CD4-positive, alpha-beta T cell (primary cell): ENCODE measurements at regions not wholly inside any gene's neighbourhood (a gene's known extent, or its start where the extent isn't known, plus 50 kb on each side); places are given as distances from the start of the nearest gene placed in this dataset.

Source experiments
- ATAC-seq: fragments of 200-7000 bp; cut with Tn5 transposase; one replicate; pipeline ENCODE4 v1.10.0; 2022; ENCODE audit warnings: mild to moderate bottlenecking; ENCODE audit not compliant: poor library complexity
- CTCF ChIA-PET: fragments of 350-600 bp; sonication (Branson Sonifier 250); formaldehyde crosslinking; loops from one replicate; lab custom pipeline; 2021; ENCODE audit warnings: antibody characterized with exemption, inconsistent platforms; lab: Charles Lee
- POLR2A ChIA-PET: fragments of 350-600 bp; sonication (Branson Sonifier 250); formaldehyde crosslinking; loops from one replicate; lab custom pipeline; 2021; ENCODE audit warnings: antibody characterized with exemption, inconsistent platforms; lab: Charles Lee
- DNase-seq, 14 experiments: peaks; one replicate each; pipeline ENCODE4 v3.0.0-alpha.2; 2013 to 2020; ENCODE audit warnings: mixed read lengths in 2 of 14
- H3K27ac ChIP-seq, 2 donors: one replicate each; pipeline versions ENCODE4 v1.5.1 to v1.7.0; 2013; ENCODE audit warnings: low read length in 2 of 2, low read depth in 1 of 2, mild to moderate bottlenecking in 1 of 2
- H3K27me3 ChIP-seq, 2 experiments: 1 replicate in 1 of 2; 2 replicates in 1 of 2; pipeline versions ENCODE4 v1.6.1 to v1.7.0; 2013; ENCODE audit warnings: low read length in 2 of 2, control low read depth in 1 of 2, mild to moderate bottlenecking in 1 of 2, moderate library complexity in 1 of 2; ENCODE audit not compliant: insufficient read depth in 2 of 2, control insufficient read depth in 1 of 2
- H3K36me3 ChIP-seq: one replicate; pipeline ENCODE4 v1.6.1; 2013; ENCODE audit warnings: low read length, control low read depth; ENCODE audit not compliant: insufficient read depth
- H3K4me1 ChIP-seq: one replicate; pipeline ENCODE4 v1.6.1; 2013; ENCODE audit warnings: low read length, control low read depth; ENCODE audit not compliant: insufficient read depth
- H3K4me3 ChIP-seq: one replicate; pipeline ENCODE4 v1.5.1; 2013; ENCODE audit warnings: mild to moderate bottlenecking, low read length, moderate library complexity
- H3K9me3 ChIP-seq, 2 experiments: 1 replicate in 1 of 2; 2 replicates in 1 of 2; pipeline versions ENCODE4 v1.6.1 to v1.7.0; 2013; ENCODE audit warnings: low read length in 2 of 2, mild to moderate bottlenecking in 2 of 2, control low read depth in 1 of 2, moderate library complexity in 1 of 2; ENCODE audit not compliant: control insufficient read depth in 1 of 2, insufficient read depth in 1 of 2
- H3K27ac Mint-ChIP-seq: one replicate; pipeline ENCODE4 v1.8.0; 2020; ENCODE audit warnings: mixed read lengths
- H3K27me3 Mint-ChIP-seq: one replicate; pipeline ENCODE4 v1.8.0; 2021; ENCODE audit warnings: mixed read lengths
- H3K36me3 Mint-ChIP-seq: one replicate; pipeline ENCODE4 v1.8.0; 2021; ENCODE audit warnings: low read depth, mixed read lengths
- H3K4me1 Mint-ChIP-seq: one replicate; pipeline ENCODE4 v1.8.0; 2021; ENCODE audit warnings: low read depth, mixed read lengths
- H3K4me3 Mint-ChIP-seq: one replicate; pipeline ENCODE4 v1.8.0; 2020; ENCODE audit warnings: mild to moderate bottlenecking, mixed read lengths
- H3K9me3 Mint-ChIP-seq: one replicate; pipeline ENCODE4 v1.8.0; 2020; ENCODE audit warnings: mixed read lengths
- intact Hi-C, 2 experiments: fragments of 100-400 bp; cut with DNase I in 1 of 2; cut with micrococcal nuclease in 1 of 2; formaldehyde crosslinking; loops; one replicate each; pipeline versions ENCODE4 v1.15.1 to v1.9.0; 2023 to 2025; cut with DNase I, micrococcal nuclease
- TF ChIP-seq, protein P1 (sequence below): fragments of 200-600 bp; IDR thresholded peaks from one replicate; pipeline ENCODE4 v1.8.0; 2022; ENCODE audit warnings: antibody characterized with exemption, mild to moderate bottlenecking

DNA sequence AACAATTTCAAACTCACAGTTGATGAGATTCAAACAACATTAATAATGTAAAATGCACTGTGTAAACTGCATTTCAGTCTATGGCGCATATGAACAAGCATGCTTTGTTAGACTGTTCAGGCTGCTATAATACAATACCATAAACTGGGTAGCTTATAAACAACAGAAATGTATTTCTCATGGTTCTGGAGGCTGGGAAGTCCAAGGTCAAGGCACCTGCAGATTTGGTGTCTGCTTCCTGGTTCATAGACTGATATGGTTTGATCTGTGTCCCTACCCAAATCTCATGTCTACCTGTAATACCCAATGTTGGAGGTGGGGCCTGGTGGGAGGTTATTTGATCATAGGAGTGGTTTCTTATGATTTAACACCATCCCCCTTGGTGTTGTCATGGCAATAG, 148.1 kb upstream of the SERPINE2 start:
- Mint-ChIP-seq H3K9me3 (no peaks in the 10 kb centered on the region), H3K4me1 (no peaks in the 10 kb centered on the region), H3K4me3 (no peak overlapping the region), H3K27me3 (no peaks in the 10 kb centered on the region), H3K27ac (no peak overlapping the region), H3K36me3 (no peaks in the 10 kb centered on the region)
- H3K9me3 ChIP-seq = no peaks in the 10 kb centered on the region
- H3K27me3 ChIP-seq = peaks cover 0 to 4% of the 10 kb centered on the region in 2 experiments
- H3K4me1 ChIP-seq = no peaks in the 10 kb centered on the region
- no peak for DNase-seq
- TF ChIP-seq, protein P1, sequence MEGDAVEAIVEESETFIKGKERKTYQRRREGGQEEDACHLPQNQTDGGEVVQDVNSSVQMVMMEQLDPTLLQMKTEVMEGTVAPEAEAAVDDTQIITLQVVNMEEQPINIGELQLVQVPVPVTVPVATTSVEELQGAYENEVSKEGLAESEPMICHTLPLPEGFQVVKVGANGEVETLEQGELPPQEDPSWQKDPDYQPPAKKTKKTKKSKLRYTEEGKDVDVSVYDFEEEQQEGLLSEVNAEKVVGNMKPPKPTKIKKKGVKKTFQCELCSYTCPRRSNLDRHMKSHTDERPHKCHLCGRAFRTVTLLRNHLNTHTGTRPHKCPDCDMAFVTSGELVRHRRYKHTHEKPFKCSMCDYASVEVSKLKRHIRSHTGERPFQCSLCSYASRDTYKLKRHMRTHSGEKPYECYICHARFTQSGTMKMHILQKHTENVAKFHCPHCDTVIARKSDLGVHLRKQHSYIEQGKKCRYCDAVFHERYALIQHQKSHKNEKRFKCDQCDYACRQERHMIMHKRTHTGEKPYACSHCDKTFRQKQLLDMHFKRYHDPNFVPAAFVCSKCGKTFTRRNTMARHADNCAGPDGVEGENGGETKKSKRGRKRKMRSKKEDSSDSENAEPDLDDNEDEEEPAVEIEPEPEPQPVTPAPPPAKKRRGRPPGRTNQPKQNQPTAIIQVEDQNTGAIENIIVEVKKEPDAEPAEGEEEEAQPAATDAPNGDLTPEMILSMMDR = no peak
- CTCF ChIA-PET = no interaction called here
- H3K27ac ChIP-seq = no peak overlapping the region
- no peak for ATAC-seq
- H3K4me3 ChIP-seq = no peak overlapping the region
- intact Hi-C loops = no loop called here
- H3K36me3 ChIP-seq = no peaks in the 10 kb centered on the region
- POLR2A ChIA-PET = no interaction called here

DNA sequence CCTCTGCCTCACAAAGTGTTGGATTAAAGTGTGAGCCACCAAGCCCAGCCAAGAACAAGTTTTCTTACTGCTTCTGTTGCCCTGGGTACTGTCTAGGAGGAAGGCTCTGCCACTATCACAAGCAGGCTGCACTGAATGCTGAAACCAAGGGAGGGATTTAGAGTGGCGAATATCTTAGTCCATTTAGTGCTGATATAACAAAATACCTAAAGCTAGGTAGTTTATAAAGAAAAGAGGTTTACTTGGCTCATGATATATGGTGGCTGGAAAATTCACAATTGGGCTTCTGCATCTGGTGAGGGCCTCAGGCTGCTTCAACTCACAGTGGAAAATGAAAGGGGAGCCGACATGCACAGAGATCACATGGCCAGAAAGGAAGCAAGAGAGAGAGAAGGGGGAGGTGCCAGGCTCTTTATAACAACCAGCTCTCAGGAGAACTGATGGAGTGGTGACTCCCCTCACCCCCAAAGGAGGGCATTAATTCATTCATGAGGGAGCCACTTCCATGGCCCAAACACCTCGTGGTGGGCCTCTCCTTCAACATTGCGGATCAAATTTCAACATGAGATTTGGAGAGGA, 146.0 kb upstream of the SERPINE2 start:
- Mint-ChIP-seq H3K36me3 (no peaks in the 10 kb centered on the region), H3K9me3 (no peaks in the 10 kb centered on the region), H3K4me3 (no peak overlapping the region), H3K4me1 (no peaks in the 10 kb centered on the region), H3K27ac (no peak overlapping the region), H3K27me3 (no peaks in the 10 kb centered on the region)
- intact Hi-C loops = no loop called here
- DNase-seq = no peak
- Histone ChIP-seq H3K4me1 (no peaks in the 10 kb centered on the region), H3K27me3 (peaks cover 0 to 4% of the 10 kb centered on the region in 2 experiments), H3K9me3 (no peaks in the 10 kb centered on the region), H3K27ac (no peak overlapping the region), H3K36me3 (no peaks in the 10 kb centered on the region), H3K4me3 (no peak overlapping the region)
- ChIA-PET CTCF (no interaction called here), POLR2A (no interaction called here)
- TF ChIP-seq, protein P1 = no peak
- ATAC-seq = no peak

GRCh38 chr2:224183086-224183485, 144.0 kb upstream of the SERPINE2 start:
- no peak overlapping the region for H3K27ac ChIP-seq
- Mint-ChIP-seq H3K4me3 (no peak overlapping the region), H3K9me3 (no peaks in the 10 kb centered on the region), H3K4me1 (no peaks in the 10 kb centered on the region), H3K36me3 (no peaks in the 10 kb centered on the region), H3K27ac (no peak overlapping the region), H3K27me3 (no peaks in the 10 kb centered on the region)
- no peak overlapping the region for H3K4me3 ChIP-seq
- H3K36me3 ChIP-seq = no peaks in the 10 kb centered on the region
- no peaks in the 10 kb centered on the region for H3K9me3 ChIP-seq
- ATAC-seq = no peak
- TF ChIP-seq, protein P1 = no peak
- intact Hi-C loops = no loop called here
- H3K27me3 ChIP-seq = no peaks in the 10 kb centered on the region
- POLR2A ChIA-PET = no interaction called here
- CTCF ChIA-PET = no interaction called here
- H3K4me1 ChIP-seq = no peaks in the 10 kb centered on the region
- DNase-seq = no peak
